NCI-H1436 (cell line): ENCODE measurements at regions not wholly inside any gene's neighbourhood (a gene's known extent, or its start where the extent isn't known, plus 50 kb on each side); places are given as distances from the start of the nearest gene placed in this dataset.

Experiments
- DNase-seq: peaks from one replicate; lab custom pipeline; 2025; lab: John Stamatoyannopoulos, UW

- no peak for DNase-seq
These were observed 510.8 kb upstream of the POU3F2 start for GRCh38 chr6:98323605-98324004.

GRCh38 chr6:98324446-98324845, 509.9 kb upstream of the POU3F2 start:
- no peak for DNase-seq

- no peak for DNase-seq
These were observed 509.0 kb upstream of the POU3F2 start for GRCh38 chr6:98325366-98325765.

GRCh38 chr6:98333273-98333672, 501.1 kb upstream of the POU3F2 start:
- DNase-seq: no peak

- DNase-seq: no peak
These were observed 498.8 kb upstream of the POU3F2 start for GRCh38 chr6:98335594-98335993.

- no peak for DNase-seq
These were observed 494.9 kb upstream of the POU3F2 start for GRCh38 chr6:98339506-98339905.

- DNase-seq: no peak
These were observed 491.4 kb upstream of the POU3F2 start for GRCh38 chr6:98343004-98343403.

GRCh38 chr6:98343797-98344196, 490.6 kb upstream of the POU3F2 start:
- no peak for DNase-seq

GRCh38 chr6:98352348-98352747, 482.0 kb upstream of the POU3F2 start:
- DNase-seq: no peak

GRCh38 chr6:98358173-98358572, 476.2 kb upstream of the POU3F2 start:
- DNase-seq: no peak

GRCh38 chr6:98366371-98366770, 468.0 kb upstream of the POU3F2 start:
- DNase-seq: no peak

- DNase-seq: no peak
These were observed 453.8 kb upstream of the POU3F2 start for GRCh38 chr6:98380589-98380988.

- no peak for DNase-seq
These were observed 452.1 kb upstream of the POU3F2 start for GRCh38 chr6:98382246-98382645.

GRCh38 chr6:98384334-98384733, 450.0 kb upstream of the POU3F2 start:
- DNase-seq: no peak

- DNase-seq: no peak
These were observed 449.6 kb upstream of the POU3F2 start for GRCh38 chr6:98384801-98385200.

GRCh38 chr6:98395610-98396166, 438.7 kb upstream of the POU3F2 start:
- no peak for DNase-seq

- DNase-seq: no peak
These were observed 418.3 kb upstream of the POU3F2 start for GRCh38 chr6:98416027-98416426.

- peak; percentile 4 for DNase-seq
These were observed 417.7 kb upstream of the POU3F2 start for GRCh38 chr6:98416497-98417158.

- no peak for DNase-seq
These were observed 400.9 kb upstream of the POU3F2 start for GRCh38 chr6:98433325-98434056.

GRCh38 chr6:98443633-98444032, 390.7 kb upstream of the POU3F2 start:
- DNase-seq: no peak

- DNase-seq: no peak
These were observed 381.7 kb upstream of the POU3F2 start for GRCh38 chr6:98452685-98453084.

GRCh38 chr6:98454809-98455322, 379.5 kb upstream of the POU3F2 start:
- no peak for DNase-seq

- DNase-seq: no peak
These were observed 375.7 kb upstream of the POU3F2 start for GRCh38 chr6:98458708-98459107.
